HEK293T (cell line): ENCODE measurements at regions not wholly inside any gene's neighbourhood (a gene's known extent, or its start where the extent isn't known, plus 50 kb on each side); places are given as distances from the start of the nearest gene placed in this dataset.

Experiments
- ARNT ChIP-seq: fragments of 450-650 bp; IDR thresholded peaks from 2 replicates; pipeline ENCODE4 v1.6.1; 2017; ENCODE audit warnings: mild to moderate bottlenecking
- BHLHE40 ChIP-seq: fragments of 450-650 bp; IDR thresholded peaks from 2 replicates; pipeline ENCODE4 v1.6.1; 2016; ENCODE audit warnings: mild to moderate bottlenecking, moderate library complexity, borderline replicate concordance
- CTBP1 ChIP-seq: fragments of 450-650 bp; IDR thresholded peaks from 2 replicates; pipeline ENCODE4 v1.6.1; 2016; ENCODE audit warnings: borderline replicate concordance
- ELF4 ChIP-seq: fragments of 450-650 bp; IDR thresholded peaks from 2 replicates; pipeline ENCODE4 v1.6.1; 2017; ENCODE audit warnings: antibody characterized with exemption
- FOXA1 ChIP-seq: fragments of 450-650 bp; IDR thresholded peaks from 2 replicates; pipeline ENCODE4 v1.6.1; 2016; ENCODE audit warnings: mild to moderate bottlenecking
- FOXK2 ChIP-seq: fragments of 450-650 bp; IDR thresholded peaks from 2 replicates; pipeline ENCODE4 v1.6.1; 2016; ENCODE audit warnings: mild to moderate bottlenecking
- FOXM1 ChIP-seq: fragments of 450-650 bp; IDR thresholded peaks from 2 replicates; pipeline ENCODE4 v1.6.1; 2017; ENCODE audit warnings: mild to moderate bottlenecking, borderline replicate concordance
- HDGF ChIP-seq: fragments of 450-650 bp; IDR thresholded peaks from 2 replicates; pipeline ENCODE4 v1.6.1; 2017; ENCODE audit warnings: antibody characterized with exemption, borderline replicate concordance
- L3MBTL2 ChIP-seq: fragments of 450-650 bp; conservative IDR thresholded peaks from 2 replicates; pipeline ENCODE4 v1.6.1; 2016; ENCODE audit warnings: mild to moderate bottlenecking
- NFRKB ChIP-seq: fragments of 450-650 bp; IDR thresholded peaks from 2 replicates; pipeline ENCODE4 v1.6.1; 2016; ENCODE audit warnings: mild to moderate bottlenecking, moderate library complexity
- TARDBP ChIP-seq: fragments of 450-650 bp; IDR thresholded peaks from 2 replicates; pipeline ENCODE4 v1.6.1; 2016
- ZNF384 ChIP-seq: fragments of 450-650 bp; IDR thresholded peaks from 2 replicates; pipeline ENCODE4 v1.6.1; 2016

- TF ChIP-seq TARDBP (no peak), FOXK2 (no peak), BHLHE40 (no peak), CTBP1 (no peak), ZNF384 (no peak), ELF4 (no peak), FOXM1 (no peak), FOXA1 (no peak), L3MBTL2 (no peak), HDGF (no peak), NFRKB (no peak), ARNT (no peak)
These were observed 163.8 kb upstream of the SLC16A7 start for GRCh38 chr12:59432057-59432456.
